ENCODE measurements at regions not wholly inside any gene's neighbourhood (a gene's known extent, or its start where the extent isn't known, plus 50 kb on each side); places are given as distances from the start of the nearest gene placed in this dataset.

GRCh38 chr17:73929860-73930430 lies 273.5 kb upstream of the RPL38 start:
- no peak for DNase-seq (ENCODE audit: low read depth)

- DNase-seq (ENCODE audit: low read depth) = no peak
Measured at GRCh38 chr17:73932216-73932749, 271.2 kb upstream of the RPL38 start.

GRCh38 chr17:73933164-73933766 lies 270.2 kb upstream of the RPL38 start:
- no peak for DNase-seq (ENCODE audit: low read depth)

GRCh38 chr17:73933871-73934270 lies 269.6 kb upstream of the RPL38 start:
- DNase-seq (ENCODE audit: low read depth) = no peak

- no peak for DNase-seq (ENCODE audit: low read depth)
Measured at GRCh38 chr17:73934696-73935095, 268.8 kb upstream of the RPL38 start.

- DNase-seq (ENCODE audit: low read depth) = no peak
Measured at GRCh38 chr17:73936908-73937627, 266.4 kb upstream of the RPL38 start.

GRCh38 chr17:73938706-73939105 lies 264.8 kb upstream of the RPL38 start:
- DNase-seq (ENCODE audit: low read depth) = no peak

GRCh38 chr17:73939806-73940205 lies 263.7 kb upstream of the RPL38 start:
- no peak for DNase-seq (ENCODE audit: low read depth)

GRCh38 chr17:73940511-73940910 lies 263.0 kb upstream of the RPL38 start:
- no peak for DNase-seq (ENCODE audit: low read depth)

GRCh38 chr17:73941919-73942530 lies 261.5 kb upstream of the RPL38 start:
- no peak for DNase-seq (ENCODE audit: low read depth)

- DNase-seq (ENCODE audit: low read depth) = no peak
Measured at GRCh38 chr17:73942703-73943415, 260.6 kb upstream of the RPL38 start.

- DNase-seq (ENCODE audit: low read depth) = no peak
Measured at GRCh38 chr17:73943416-73944110, 259.9 kb upstream of the RPL38 start.

- DNase-seq (ENCODE audit: low read depth) = no peak
Measured at GRCh38 chr17:73944366-73944765, 259.1 kb upstream of the RPL38 start.

GRCh38 chr17:73947281-73947965 lies 256.1 kb upstream of the RPL38 start:
- DNase-seq (ENCODE audit: low read depth) = no peak

GRCh38 chr17:73947966-73948355 lies 255.5 kb upstream of the RPL38 start:
- DNase-seq (ENCODE audit: low read depth) = no peak

- no peak for DNase-seq (ENCODE audit: low read depth)
Measured at GRCh38 chr17:73949903-73950592, 253.4 kb upstream of the RPL38 start.

GRCh38 chr17:73950593-73950914 lies 252.9 kb upstream of the RPL38 start:
- no peak for DNase-seq (ENCODE audit: low read depth)

GRCh38 chr17:73952082-73952479 lies 251.4 kb upstream of the RPL38 start:
- DNase-seq (ENCODE audit: low read depth) = no peak

GRCh38 chr17:73952480-73953205 lies 250.8 kb upstream of the RPL38 start:
- no peak for DNase-seq (ENCODE audit: low read depth)

All from forelimb muscle (tissue), 1 donor.